GM21528 (cell line): ENCODE measurements at regions not wholly inside any gene's neighbourhood (a gene's known extent, or its start where the extent isn't known, plus 50 kb on each side); places are given as distances from the start of the nearest gene placed in this dataset.
"Not testable (repeated sequence)": the region's sequence is repeated elsewhere in the genome, so short reads cannot be mapped to it uniquely, and the experiment has no call there.

ENCODE experiments used
- ATAC-seq: cut with Tn5 transposase; IDR thresholded peaks from one replicate; pipeline ENCODE4 v1.9.1; 2021; ENCODE audit warnings: mild to moderate bottlenecking, moderate library complexity; ENCODE audit not compliant: unreplicated experiment, low FRiP score

- no peak for ATAC-seq
Observed at GRCh38 chr6:81071121-81071520, 681.4 kb downstream of the TENT5A start.

GRCh38 chr6:81067057-81067456, 685.4 kb downstream of the TENT5A start:
- ATAC-seq = no peak

GRCh38 chr6:81063891-81064290, 688.6 kb downstream of the TENT5A start:
- ATAC-seq = no peak

GRCh38 chr6:81054036-81054435, 698.4 kb downstream of the TENT5A start:
- no peak for ATAC-seq

- ATAC-seq = no peak
Observed at GRCh38 chr6:81051952-81052351, 700.5 kb downstream of the TENT5A start.

GRCh38 chr6:81049425-81050042, 702.9 kb downstream of the TENT5A start:
- no peak for ATAC-seq

GRCh38 chr6:81031416-81031815, 721.1 kb downstream of the TENT5A start:
- ATAC-seq = no peak

GRCh38 chr6:81026041-81026553, 726.4 kb downstream of the TENT5A start:
- no peak for ATAC-seq

GRCh38 chr6:81023709-81024108, 728.8 kb downstream of the TENT5A start:
- no peak for ATAC-seq

GRCh38 chr6:81023007-81023582, 729.4 kb downstream of the TENT5A start:
- ATAC-seq = no peak

GRCh38 chr6:81017586-81017985, 734.9 kb downstream of the TENT5A start:
- ATAC-seq = not testable (repeated sequence)

GRCh38 chr6:81003894-81004293, 748.6 kb downstream of the TENT5A start:
- ATAC-seq = no peak

- ATAC-seq = no peak
Observed at GRCh38 chr6:81003156-81003555, 749.3 kb downstream of the TENT5A start.

- ATAC-seq = no peak
Observed at GRCh38 chr6:81002126-81002525, 750.4 kb downstream of the TENT5A start.

- no peak for ATAC-seq
Observed at GRCh38 chr6:80991316-80991715, 761.2 kb downstream of the TENT5A start.

GRCh38 chr6:80988892-80989291, 763.6 kb downstream of the TENT5A start:
- no peak for ATAC-seq

GRCh38 chr6:80988286-80988685, 764.2 kb downstream of the TENT5A start:
- no peak for ATAC-seq

GRCh38 chr6:80981226-80981625, 771.3 kb downstream of the TENT5A start:
- not testable (repeated sequence) for ATAC-seq

- ATAC-seq = no peak
Observed at GRCh38 chr6:80976336-80976735, 776.1 kb downstream of the TENT5A start.

- ATAC-seq = no peak
Observed at GRCh38 chr6:80974579-80974978, 777.9 kb downstream of the TENT5A start.

GRCh38 chr6:80969439-80969838, 783.0 kb downstream of the TENT5A start:
- ATAC-seq = no peak

GRCh38 chr6:80967609-80968008, 784.9 kb downstream of the TENT5A start:
- no peak for ATAC-seq
